Occipital lobe (tissue), 1 donor: ENCODE measurements at regions not wholly inside any gene's neighbourhood (a gene's known extent, or its start where the extent isn't known, plus 50 kb on each side); places are given as distances from the start of the nearest gene placed in this dataset.
A peak's percentile ranks its signal among the peaks of the same experiment; 100 is the strongest.
"Not testable (repeated sequence)": the region's sequence is repeated elsewhere in the genome, so short reads cannot be mapped to it uniquely, and the experiment has no call there.

Experiments
- DNase-seq: peaks from one replicate; lab custom pipeline; 2025; lab: John Stamatoyannopoulos, UW

- DNase-seq: not testable (repeated sequence)
These were observed 390.4 kb upstream of the STXBP6 start for GRCh38 chr14:25440382-25440781.

GRCh38 chr14:25436906-25437305 is 387.0 kb upstream of the STXBP6 start:
- no peak for DNase-seq

- DNase-seq: no peak
These were observed 386.4 kb upstream of the STXBP6 start for GRCh38 chr14:25436288-25436875.

- no peak for DNase-seq
These were observed 381.5 kb upstream of the STXBP6 start for GRCh38 chr14:25431211-25432076.

- no peak for DNase-seq
These were observed 380.9 kb upstream of the STXBP6 start for GRCh38 chr14:25430808-25431207.

GRCh38 chr14:25412998-25413397 is 363.1 kb upstream of the STXBP6 start:
- no peak for DNase-seq

GRCh38 chr14:25411781-25412757 is 362.1 kb upstream of the STXBP6 start:
- peak; percentile 50 for DNase-seq

GRCh38 chr14:25406818-25407217 is 356.9 kb upstream of the STXBP6 start:
- DNase-seq: no peak

- DNase-seq: no peak
These were observed 350.8 kb upstream of the STXBP6 start for GRCh38 chr14:25400607-25401206.

- DNase-seq: no peak
These were observed 346.2 kb upstream of the STXBP6 start for GRCh38 chr14:25396128-25396527.

GRCh38 chr14:25394791-25395391 is 344.9 kb upstream of the STXBP6 start:
- no peak for DNase-seq

GRCh38 chr14:25394356-25394755 is 344.4 kb upstream of the STXBP6 start:
- DNase-seq: no peak

GRCh38 chr14:25389948-25390347 is 340.0 kb upstream of the STXBP6 start:
- no peak for DNase-seq

GRCh38 chr14:25381498-25381897 is 331.6 kb upstream of the STXBP6 start:
- no peak for DNase-seq

GRCh38 chr14:25375639-25376038 is 325.7 kb upstream of the STXBP6 start:
- DNase-seq: no peak

- no peak for DNase-seq
These were observed 321.1 kb upstream of the STXBP6 start for GRCh38 chr14:25371068-25371467.

GRCh38 chr14:25370057-25370456 is 320.1 kb upstream of the STXBP6 start:
- not testable (repeated sequence) for DNase-seq

GRCh38 chr14:25358330-25358729 is 308.4 kb upstream of the STXBP6 start:
- no peak for DNase-seq

- no peak for DNase-seq
These were observed 301.3 kb upstream of the STXBP6 start for GRCh38 chr14:25351269-25351668.

GRCh38 chr14:25350802-25351201 is 300.9 kb upstream of the STXBP6 start:
- no peak for DNase-seq

GRCh38 chr14:25350021-25350420 is 300.1 kb upstream of the STXBP6 start:
- DNase-seq: no peak
